ENCODE measurements at regions not wholly inside any gene's neighbourhood (a gene's known extent, or its start where the extent isn't known, plus 50 kb on each side); places are given as distances from the start of the nearest gene placed in this dataset.

- no peak overlapping the region for H3K4me3 ChIP-seq
- H3K27me3 ChIP-seq = no peaks in the 10 kb centered on the region
- DNase-seq = no peak
- H3K36me3 ChIP-seq = no peaks in the 10 kb centered on the region
- TF ChIP-seq CTCF (IDR thresholded peaks at IDR 0.05) = no peak
- no peak for TF ChIP-seq POLR2A (IDR thresholded peaks at IDR 0.05)
- H3K27ac ChIP-seq = no peak overlapping the region
- no peaks in the 10 kb centered on the region for H3K9me3 ChIP-seq
- no peaks in the 10 kb centered on the region for H3K4me1 ChIP-seq
These were observed 1157.2 kb downstream of the OLFM4 start for GRCh38 chr13:54185785-54186184.

- no peaks in the 10 kb centered on the region for H3K36me3 ChIP-seq
- H3K4me3 ChIP-seq = no peak overlapping the region
- no peaks in the 10 kb centered on the region for H3K4me1 ChIP-seq
- TF ChIP-seq CTCF (IDR thresholded peaks at IDR 0.05) = no peak
- no peak for TF ChIP-seq POLR2A (IDR thresholded peaks at IDR 0.05)
- no peaks in the 10 kb centered on the region for H3K9me3 ChIP-seq
- H3K27me3 ChIP-seq = no peaks in the 10 kb centered on the region
- no peak overlapping the region for H3K27ac ChIP-seq
- DNase-seq = no peak
These were observed 1158.8 kb downstream of the OLFM4 start for GRCh38 chr13:54187461-54187860.

- Histone ChIP-seq H3K4me3 (no peak overlapping the region), H3K4me1 (no peaks in the 10 kb centered on the region), H3K27ac (no peak overlapping the region), H3K36me3 (no peaks in the 10 kb centered on the region), H3K9me3 (no peaks in the 10 kb centered on the region), H3K27me3 (no peaks in the 10 kb centered on the region)
- no peak for TF ChIP-seq POLR2A (IDR thresholded peaks at IDR 0.05)
- TF ChIP-seq CTCF (IDR thresholded peaks at IDR 0.05) = no peak
- no peak for DNase-seq
These were observed 1165.8 kb downstream of the OLFM4 start for GRCh38 chr13:54194233-54195024.

GRCh38 chr13:54196684-54197083, 1168.1 kb downstream of the OLFM4 start:
- TF ChIP-seq POLR2A (IDR thresholded peaks at IDR 0.05) (no peak), CTCF (IDR thresholded peaks at IDR 0.05) (no peak)
- no peak overlapping the region for H3K4me3 ChIP-seq
- DNase-seq = no peak
- no peaks in the 10 kb centered on the region for H3K4me1 ChIP-seq
- H3K36me3 ChIP-seq = no peaks in the 10 kb centered on the region
- no peaks in the 10 kb centered on the region for H3K9me3 ChIP-seq
- no peak overlapping the region for H3K27ac ChIP-seq
- no peaks in the 10 kb centered on the region for H3K27me3 ChIP-seq

- Histone ChIP-seq H3K27ac (no peak overlapping the region), H3K4me1 (no peaks in the 10 kb centered on the region), H3K4me3 (no peak overlapping the region), H3K27me3 (no peaks in the 10 kb centered on the region), H3K36me3 (no peaks in the 10 kb centered on the region), H3K9me3 (no peaks in the 10 kb centered on the region)
- DNase-seq = no peak
- TF ChIP-seq CTCF (IDR thresholded peaks at IDR 0.05) = no peak
- TF ChIP-seq POLR2A (IDR thresholded peaks at IDR 0.05) = no peak
These were observed 1170.3 kb downstream of the OLFM4 start for GRCh38 chr13:54198911-54199310.

Measured in Peyer's patch (tissue), 4 donors.